Body of pancreas (tissue), 4 donors: ENCODE measurements at regions not wholly inside any gene's neighbourhood (a gene's known extent, or its start where the extent isn't known, plus 50 kb on each side); places are given as distances from the start of the nearest gene placed in this dataset.

ENCODE experiments used
- ATAC-seq: fragments of 150-250 bp; one replicate; pipeline ENCODE4 v1.9.1; 2016
- DNase-seq, 4 donors: peaks; one replicate each; pipeline ENCODE4 v3.0.0-alpha.2; 2019
- H3K27ac ChIP-seq, 4 donors: fragments of 200-600 bp; sonication (generic); 1 replicate in 3 of 4; 2 replicates in 1 of 4; pipeline versions ENCODE4 v1.5.1 to v1.6.1; 2016 to 2019; ENCODE audit warnings: mild to moderate bottlenecking in 1 of 4, mixed read lengths in 1 of 4, moderate library complexity in 1 of 4
- H3K27me3 ChIP-seq, 2 donors: fragments of 200-600 bp; sonication (generic); one replicate each; pipeline ENCODE4 v1.6.0; 2016; ENCODE audit warnings: mild to moderate bottlenecking in 1 of 2
- H3K36me3 ChIP-seq, 2 donors: fragments of 200-600 bp; sonication (generic); replicated peaks in 1 of 2; 2 replicates each; pipeline ENCODE4 v1.5.1; 2016; ENCODE audit warnings: low read depth in 2 of 2; ENCODE audit not compliant: insufficient read depth in 1 of 2
- H3K4me1 ChIP-seq: fragments of 200-600 bp; sonication (generic); one replicate; pipeline ENCODE4 v1.6.0; 2016
- H3K4me3 ChIP-seq, 2 donors: fragments of 200-600 bp; sonication (generic); 1 replicate in 1 of 2; 2 replicates in 1 of 2; pipeline ENCODE4 v1.5.1; 2016 to 2019
- H3K9me3 ChIP-seq, 3 donors: fragments of 200-600 bp; sonication (generic); 1 replicate in 2 of 3; 2 replicates in 1 of 3; pipeline ENCODE4 v1.5.1; 2016
- CTCF ChIP-seq, 7 experiments: fragments of 450-650 bp in 4 of 7; fragments of 200-600 bp in 3 of 7; sonication (generic) in 3 of 7; IDR thresholded peaks; one replicate each; pipeline ENCODE4 v1.5.1; 2016 to 2019; ENCODE audit warnings: antibody characterized with exemption in 7 of 7
- POLR2A ChIP-seq, 3 donors: fragments of 450-650 bp; IDR thresholded peaks; one replicate each; pipeline ENCODE4 v1.6.1; 2016; ENCODE audit warnings: antibody characterized with exemption in 3 of 3, mild to moderate bottlenecking in 2 of 3
- WGBS, 2 donors: methylation state at CpG; one replicate each; pipeline ENCODE4 v1.1.5; 2017; 5-methylcytosine and 5-hydroxymethylcytosine counted together
- intact Hi-C: fragments of 100-400 bp; cut with DNase I; formaldehyde crosslinking; loops from one replicate; pipeline ENCODE4 v1.15.1; 2023

GRCh38 chr1:94323311-94324177 lies 86.2 kb upstream of the ARHGAP29 start:
- Histone ChIP-seq H3K27me3 (no peaks in the 10 kb centered on the region), H3K4me1 (peaks cover 39% of the 10 kb centered on the region), H3K27ac (no peak overlapping the region), H3K9me3 (no peaks in the 10 kb centered on the region), H3K4me3 (no peak overlapping the region), H3K36me3 (no peaks in the 10 kb centered on the region)
- ATAC-seq: no peak
- intact Hi-C loops: no loop called here
- TF ChIP-seq CTCF (IDR thresholded peaks at IDR 0.05) (no peak), POLR2A (IDR thresholded peaks at IDR 0.05) (no peak)
- no peak for DNase-seq
- 84 to 90% methylated on average over 7 of the region's 7 CpGs for WGBS, 2 donors

GRCh38 chr1:94322696-94323095 lies 85.3 kb upstream of the ARHGAP29 start:
- Histone ChIP-seq H3K4me3 (no peak overlapping the region), H3K9me3 (no peaks in the 10 kb centered on the region), H3K4me1 (peaks cover 47% of the 10 kb centered on the region), H3K27ac (no peak overlapping the region), H3K27me3 (no peaks in the 10 kb centered on the region), H3K36me3 (no peaks in the 10 kb centered on the region)
- intact Hi-C loops: no loop called here
- ATAC-seq: no peak
- no peak for DNase-seq
- WGBS, 2 donors: 83 to 84% methylated on average over 5 of the region's 5 CpGs
- TF ChIP-seq POLR2A (IDR thresholded peaks at IDR 0.05) (no peak), CTCF (IDR thresholded peaks at IDR 0.05) (no peak)

GRCh38 chr1:94321662-94322061 lies 84.3 kb upstream of the ARHGAP29 start:
- TF ChIP-seq CTCF (IDR thresholded peaks at IDR 0.05) (no peak), POLR2A (IDR thresholded peaks at IDR 0.05) (no peak)
- H3K27me3 ChIP-seq: no peaks in the 10 kb centered on the region
- WGBS, 2 donors: 63 to 64% methylated on average over 3 of the region's 3 CpGs
- no peak for ATAC-seq
- H3K4me1 ChIP-seq: peaks cover 46% of the 10 kb centered on the region
- no peak overlapping the region for H3K27ac ChIP-seq
- DNase-seq: no peak
- H3K4me3 ChIP-seq: no peak overlapping the region
- intact Hi-C loops: no loop called here
- no peaks in the 10 kb centered on the region for H3K36me3 ChIP-seq
- H3K9me3 ChIP-seq: no peaks in the 10 kb centered on the region

- no peak for TF ChIP-seq POLR2A (IDR thresholded peaks at IDR 0.05)
- TF ChIP-seq CTCF (IDR thresholded peaks at IDR 0.05): no peak
- no peak for DNase-seq
- Histone ChIP-seq H3K27ac (no peak overlapping the region), H3K4me1 (peaks cover 45% of the 10 kb centered on the region), H3K36me3 (no peaks in the 10 kb centered on the region), H3K27me3 (no peaks in the 10 kb centered on the region), H3K4me3 (no peak overlapping the region), H3K9me3 (no peaks in the 10 kb centered on the region)
- no peak for ATAC-seq
- intact Hi-C loops: no loop called here
- WGBS, 2 donors: 75 to 76% methylated on average over 8 of the region's 8 CpGs
Measured at GRCh38 chr1:94319319-94320102, 82.1 kb upstream of the ARHGAP29 start.
